HG03432 (cell line): ENCODE measurements at regions not wholly inside any gene's neighbourhood (a gene's known extent, or its start where the extent isn't known, plus 50 kb on each side); places are given as distances from the start of the nearest gene placed in this dataset.

Experiments
- ATAC-seq: cut with Tn5 transposase; IDR thresholded peaks from one replicate; pipeline ENCODE4 v1.9.1; 2021; ENCODE audit warnings: mild to moderate bottlenecking, moderate library complexity; ENCODE audit not compliant: unreplicated experiment

- ATAC-seq = no peak
Observed at GRCh38 chr12:127334365-127334764, 932.6 kb upstream of the TMEM132C start.

- ATAC-seq = no peak
Observed at GRCh38 chr12:127334912-127335644, 931.9 kb upstream of the TMEM132C start.

- no peak for ATAC-seq
Observed at GRCh38 chr12:127336416-127336815, 930.6 kb upstream of the TMEM132C start.

- no peak for ATAC-seq
Observed at GRCh38 chr12:127339065-127339464, 927.9 kb upstream of the TMEM132C start.

- no peak for ATAC-seq
Observed at GRCh38 chr12:127340381-127340780, 926.6 kb upstream of the TMEM132C start.

GRCh38 chr12:127342861-127343260 lies 924.1 kb upstream of the TMEM132C start:
- no peak for ATAC-seq

DNA sequence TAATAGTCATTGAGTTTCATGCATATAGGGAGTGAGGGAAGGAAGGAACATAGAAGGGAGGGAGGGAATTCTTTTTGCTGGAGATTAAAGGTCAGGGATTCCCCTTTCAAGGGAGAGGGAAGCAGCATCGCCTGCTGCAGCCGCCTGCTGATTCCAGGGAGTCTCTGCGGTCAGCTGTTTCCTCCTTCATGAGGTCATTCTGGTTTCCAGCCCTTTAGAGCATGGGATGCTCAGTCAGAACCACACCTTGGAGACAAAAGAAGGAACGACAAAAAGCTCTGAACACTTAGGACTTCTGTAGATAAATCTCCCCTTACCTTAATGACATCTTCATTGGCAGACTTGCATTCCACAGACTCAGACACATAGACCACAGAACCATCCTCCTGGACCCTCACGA lies 923.0 kb upstream of the TMEM132C start:
- no peak for ATAC-seq

DNA sequence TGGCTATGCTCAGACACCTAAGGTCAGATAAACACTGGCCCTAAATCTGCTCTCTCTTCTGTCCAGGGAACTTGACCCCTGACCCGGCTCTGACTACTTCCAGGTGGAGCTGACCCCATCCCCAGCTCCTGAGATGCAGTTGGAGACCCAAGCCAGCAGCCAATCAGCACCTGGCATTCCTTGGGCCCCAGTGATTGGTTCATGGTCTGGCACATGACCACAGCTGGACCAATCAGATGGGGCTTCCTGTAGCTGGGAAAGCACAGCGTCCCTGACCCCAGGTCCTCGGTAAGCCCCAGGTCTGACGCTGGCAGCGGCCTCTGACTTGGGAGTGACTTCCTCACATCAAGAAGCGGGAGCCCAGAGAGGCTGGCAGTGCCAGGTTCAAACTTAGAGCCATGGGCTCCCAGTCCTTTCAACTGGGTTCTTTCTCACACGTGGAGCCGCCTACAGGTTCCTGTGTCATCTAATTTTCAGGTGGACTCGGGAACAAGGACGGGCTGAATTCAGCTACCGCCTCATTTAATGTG lies 915.4 kb upstream of the TMEM132C start:
- ATAC-seq = no peak

DNA sequence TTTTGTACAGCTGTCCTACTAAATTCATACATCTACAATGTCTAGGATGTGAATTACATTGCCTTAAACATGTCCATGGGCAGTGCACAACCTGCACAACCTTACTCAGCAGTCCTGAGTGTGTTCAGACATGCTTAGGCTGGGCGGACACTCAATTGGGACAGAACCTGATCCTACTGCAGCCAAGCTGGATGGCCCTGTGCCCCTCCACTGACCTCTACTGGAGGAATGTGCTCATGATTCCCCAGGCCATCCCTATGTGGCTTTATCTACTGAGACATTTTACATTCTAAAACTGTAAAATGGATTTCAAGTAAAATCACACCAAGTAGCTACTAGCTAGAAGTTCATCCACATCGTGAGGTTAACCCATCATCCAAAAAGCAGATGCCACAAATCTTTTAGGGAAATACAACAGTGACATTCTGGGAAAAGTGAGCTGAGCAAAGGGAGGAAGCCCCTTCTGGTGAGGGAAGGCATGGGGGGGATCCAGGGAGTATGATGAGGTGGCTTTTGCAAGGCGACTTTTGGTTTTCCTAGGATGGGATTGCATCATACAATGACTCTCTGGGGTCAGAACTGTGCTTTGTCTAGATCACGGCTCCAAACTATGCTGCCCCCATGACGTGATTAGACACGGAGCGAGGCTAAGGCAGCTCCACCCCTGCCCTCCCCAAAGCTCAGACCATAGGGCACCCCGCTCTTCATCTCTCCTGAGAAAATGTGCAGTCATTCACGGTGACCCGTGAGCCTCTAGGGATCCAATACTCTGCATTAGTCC lies 911.7 kb upstream of the TMEM132C start:
- no peak for ATAC-seq

- no peak for ATAC-seq
Observed at GRCh38 chr12:127358888-127359287, 908.1 kb upstream of the TMEM132C start.

- ATAC-seq = no peak
Observed at GRCh38 chr12:127360580-127360979, 906.4 kb upstream of the TMEM132C start.

DNA sequence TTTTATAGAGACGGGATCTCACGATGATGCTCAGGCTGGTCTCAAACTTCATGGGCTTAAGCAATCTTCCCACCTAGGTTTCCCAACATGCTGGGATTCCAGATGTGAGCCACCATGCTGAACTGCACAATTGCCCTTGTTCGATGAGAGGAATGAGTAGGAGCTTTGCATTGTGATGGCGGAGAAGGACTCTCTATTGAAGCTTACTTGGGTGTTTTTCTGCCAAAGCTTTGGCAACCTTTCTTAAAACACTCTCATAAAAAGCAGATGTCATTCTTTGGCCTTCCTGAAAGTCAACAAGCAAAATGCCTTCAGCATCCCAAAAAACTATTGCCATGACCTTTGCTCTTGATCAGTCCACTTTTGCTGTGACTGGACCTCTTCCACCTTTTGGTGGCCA lies 904.8 kb upstream of the TMEM132C start:
- ATAC-seq = no peak

DNA sequence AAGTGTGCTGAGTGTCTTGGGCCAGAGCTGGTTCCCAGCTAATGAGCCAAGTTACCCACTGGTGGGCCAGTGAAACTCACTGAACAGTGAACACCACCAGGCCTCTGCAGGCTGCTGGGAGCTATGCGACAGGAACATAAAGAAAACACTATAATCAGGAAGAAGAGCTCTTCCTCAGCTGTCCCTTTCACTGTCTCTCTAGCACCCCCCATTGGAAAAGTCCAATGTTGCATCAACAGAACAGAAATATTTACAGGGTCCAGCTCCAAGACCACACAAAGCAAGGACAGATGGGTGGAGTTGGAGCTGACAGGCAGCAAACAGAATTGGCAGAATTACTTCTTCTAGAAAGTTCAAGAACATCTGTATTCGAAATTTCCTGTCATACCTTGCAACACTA lies 903.6 kb upstream of the TMEM132C start:
- no peak for ATAC-seq

- no peak for ATAC-seq
Observed at GRCh38 chr12:127373559-127373958, 893.4 kb upstream of the TMEM132C start.

- no peak for ATAC-seq
Observed at GRCh38 chr12:127374447-127374846, 892.5 kb upstream of the TMEM132C start.

GRCh38 chr12:127381043-127381668 lies 885.8 kb upstream of the TMEM132C start:
- ATAC-seq = peak; percentile 91

- ATAC-seq = no peak
Observed at GRCh38 chr12:127381681-127382080, 885.3 kb upstream of the TMEM132C start.

DNA sequence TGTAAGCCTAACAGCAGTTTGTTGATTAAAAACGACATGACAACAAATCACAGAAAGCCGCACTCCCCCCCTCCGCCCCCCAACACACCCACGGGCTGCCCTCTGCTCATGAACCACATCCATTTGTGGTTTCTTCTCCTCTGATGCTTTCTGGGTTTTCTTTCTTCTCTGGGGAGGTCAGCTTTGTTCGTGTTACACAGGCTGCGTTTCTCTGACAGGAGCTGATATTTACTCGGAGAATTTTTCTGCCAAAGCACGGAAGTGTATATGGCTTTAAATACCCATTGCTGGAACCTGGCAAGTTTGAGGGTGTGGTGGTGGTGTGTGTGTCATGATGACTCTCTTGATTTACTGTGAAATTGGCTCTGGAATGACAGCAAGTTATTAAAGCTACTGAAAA lies 883.7 kb upstream of the TMEM132C start:
- no peak for ATAC-seq

DNA sequence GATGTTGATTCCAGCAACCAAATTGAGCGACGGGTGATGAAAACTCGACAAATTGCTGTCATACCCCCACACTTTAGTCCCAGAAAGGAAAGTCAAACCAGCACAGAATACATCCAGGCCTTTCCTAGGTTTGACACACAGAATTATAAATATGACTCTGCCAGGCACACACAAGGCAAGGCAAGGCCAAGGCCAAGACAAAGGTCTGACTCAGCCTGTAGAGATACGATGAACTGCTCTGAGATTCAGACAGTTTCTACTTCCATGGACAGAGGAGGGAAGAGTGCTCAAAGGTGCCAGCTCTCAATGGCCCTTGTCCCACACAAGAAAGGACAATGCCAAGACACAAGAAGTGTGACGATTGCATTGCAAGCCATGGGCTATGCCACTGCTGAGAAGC lies 880.2 kb upstream of the TMEM132C start:
- ATAC-seq = no peak

DNA sequence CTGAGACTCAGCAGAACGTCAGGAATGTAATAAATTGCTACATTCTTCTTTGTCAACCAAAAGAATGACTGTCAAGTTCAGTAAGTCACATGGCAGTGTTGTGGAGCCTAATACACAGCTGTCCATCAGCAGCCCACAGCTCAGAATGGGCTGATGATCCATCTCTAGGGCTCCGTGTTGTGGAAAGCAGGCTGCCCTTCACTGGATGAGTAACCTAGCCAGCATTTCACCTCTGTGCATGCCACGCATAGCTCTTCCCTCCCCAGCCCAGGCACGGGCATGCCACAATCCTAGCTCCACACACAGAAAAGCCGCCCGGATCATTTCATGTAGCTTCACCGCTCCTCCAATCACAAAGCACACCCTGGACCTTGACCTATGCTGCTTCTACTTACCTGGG lies 878.0 kb upstream of the TMEM132C start:
- ATAC-seq = no peak

- ATAC-seq = no peak
Observed at GRCh38 chr12:127389923-127390322, 877.0 kb upstream of the TMEM132C start.

- no peak for ATAC-seq
Observed at GRCh38 chr12:127393465-127393864, 873.5 kb upstream of the TMEM132C start.
